Prostate gland (tissue), 2 donors: ENCODE measurements at regions not wholly inside any gene's neighbourhood (a gene's known extent, or its start where the extent isn't known, plus 50 kb on each side); places are given as distances from the start of the nearest gene placed in this dataset.

ENCODE experiments used
- CTCF ChIP-seq, 4 experiments: fragments of 200-600 bp in 2 of 4; fragments of 450-650 bp in 2 of 4; sonication (generic) in 2 of 4; IDR thresholded peaks; 1 replicate in 3 of 4; 2 replicates in 1 of 4; pipeline ENCODE4 v1.5.1; 2016 to 2019; ENCODE audit warnings: antibody characterized with exemption in 4 of 4, mild to moderate bottlenecking in 2 of 4, moderate library complexity in 2 of 4
- POLR2A ChIP-seq: fragments of 450-650 bp; IDR thresholded peaks from one replicate; pipeline ENCODE4 v1.6.1; 2016; ENCODE audit warnings: antibody characterized with exemption, mild to moderate bottlenecking
- POLR2AphosphoS5 ChIP-seq: sonication (generic); formaldehyde crosslinking; IDR thresholded peaks from one replicate; pipeline ENCODE4 v1.6.1; 2017; ENCODE audit warnings: antibody characterized with exemption

DNA sequence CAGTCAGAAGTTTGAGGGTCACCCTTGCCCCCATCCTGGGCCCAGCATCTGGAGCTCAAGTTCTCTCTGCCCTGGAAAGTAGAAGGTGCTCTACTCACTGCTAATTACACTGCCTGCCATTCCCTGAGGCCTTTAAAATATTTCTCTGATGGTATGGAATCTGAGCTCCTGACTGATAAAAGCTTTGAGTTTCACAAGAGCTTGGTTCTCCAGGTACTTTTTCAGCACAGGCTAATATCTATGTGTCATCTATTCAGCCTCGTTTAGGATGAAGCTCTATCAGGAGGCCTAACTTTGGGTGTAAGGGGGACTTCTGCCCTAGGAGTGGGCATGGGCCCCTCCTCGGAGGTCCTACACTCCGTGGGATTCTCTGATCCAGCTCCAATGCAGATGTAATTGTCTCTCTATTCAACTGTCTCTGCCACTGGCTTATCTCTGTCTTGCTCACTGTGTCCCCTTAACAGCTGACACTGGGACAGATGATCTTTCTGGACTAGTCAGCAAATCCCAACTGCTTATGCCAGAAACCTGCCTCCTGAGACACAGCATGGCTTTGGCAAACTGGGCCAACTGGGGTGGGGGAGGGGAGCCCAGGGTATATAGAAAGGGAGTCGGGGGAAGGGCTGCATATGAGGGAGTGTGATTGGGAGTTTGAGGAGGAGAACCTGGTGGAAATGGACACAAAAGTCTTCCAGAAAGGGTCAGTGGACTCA is 104.2 kb upstream of the GADD45A start:
- TF ChIP-seq CTCF (IDR thresholded peaks at IDR 0.05) (no peak), POLR2AphosphoS5 (no peak), POLR2A (no peak)
